DOHH2 (cell line): ENCODE measurements at regions not wholly inside any gene's neighbourhood (a gene's known extent, or its start where the extent isn't known, plus 50 kb on each side); places are given as distances from the start of the nearest gene placed in this dataset.

Source experiments
- H3F3A ChIP-seq: fragments of 200-600 bp; sonication (generic), shearing (Covaris generic); 2 replicates; pipeline ENCODE4 v1.6.0; 2016; ENCODE audit warnings: antibody characterized with exemption, mild to moderate bottlenecking; ENCODE audit not compliant: control insufficient read depth, insufficient read depth
- H3K27ac ChIP-seq: fragments of 200-600 bp; sonication (generic); 2 replicates; pipeline ENCODE4 v1.5.1; 2014; ENCODE audit warnings: low read depth, mild to moderate bottlenecking, low read length, moderate library complexity
- H3K27me3 ChIP-seq: fragments of 200-600 bp; sonication (generic); 2 replicates; pipeline ENCODE4 v1.6.1; 2014; ENCODE audit warnings: mild to moderate bottlenecking, low read length, mixed read lengths; ENCODE audit not compliant: control insufficient read depth
- H3K36me3 ChIP-seq: fragments of 200-600 bp; sonication (generic); 2 replicates; pipeline ENCODE4 v1.6.1; 2014; ENCODE audit warnings: mild to moderate bottlenecking, low read length, moderate library complexity, mixed read lengths; ENCODE audit not compliant: control insufficient read depth
- H3K4me1 ChIP-seq: fragments of 200-600 bp; sonication (generic); 2 replicates; pipeline ENCODE4 v1.6.1; 2014; ENCODE audit warnings: mild to moderate bottlenecking, low read length, mixed read lengths; ENCODE audit not compliant: control insufficient read depth
- H3K4me2 ChIP-seq: fragments of 200-600 bp; sonication (generic); 2 replicates; pipeline ENCODE4 v1.6.0; 2014; ENCODE audit warnings: mild to moderate bottlenecking, low read length, moderate library complexity
- H3K4me3 ChIP-seq: fragments of 200-600 bp; sonication (generic); 2 replicates; pipeline ENCODE4 v1.5.1; 2014; ENCODE audit warnings: mild to moderate bottlenecking, low read length, mixed read lengths
- H3K79me2 ChIP-seq: fragments of 200-600 bp; sonication (generic); 2 replicates; pipeline ENCODE4 v1.6.1; 2014; ENCODE audit warnings: mild to moderate bottlenecking, low read length, mixed read lengths; ENCODE audit not compliant: control insufficient read depth
- H3K9me2 ChIP-seq: fragments of 200-600 bp; sonication (generic); replicated peaks from 2 replicates; pipeline ENCODE4 v1.6.1; 2014; ENCODE audit warnings: mild to moderate bottlenecking, low read length, mixed read lengths; ENCODE audit not compliant: control insufficient read depth
- H3K9me3 ChIP-seq: fragments of 200-600 bp; sonication (generic); 2 replicates; pipeline ENCODE4 v1.6.1; 2014; ENCODE audit warnings: antibody characterized with exemption, low read length, mixed read lengths; ENCODE audit not compliant: control insufficient read depth, insufficient read depth
- H4K20me1 ChIP-seq: fragments of 200-600 bp; sonication (generic); 2 replicates; pipeline ENCODE4 v1.6.0; 2014; ENCODE audit warnings: low read depth, mild to moderate bottlenecking, antibody characterized with exemption, low read length, moderate library complexity; ENCODE audit not compliant: control insufficient read depth, insufficient read depth
- CTCF ChIP-seq: fragments of 200-600 bp; sonication (generic); IDR thresholded peaks from one replicate; pipeline ENCODE4 v1.5.1; 2014; ENCODE audit warnings: antibody characterized with exemption, mild to moderate bottlenecking, low read depth, low read length; ENCODE audit not compliant: poor library complexity, severe bottlenecking
- EZH2phosphoT487 ChIP-seq: fragments of 200-600 bp; sonication (generic); IDR thresholded peaks from 2 replicates; pipeline ENCODE4 v1.6.1; 2017; ENCODE audit warnings: borderline replicate concordance, mild to moderate bottlenecking, antibody characterized with exemption, low read length, moderate library complexity, mixed read lengths

DNA sequence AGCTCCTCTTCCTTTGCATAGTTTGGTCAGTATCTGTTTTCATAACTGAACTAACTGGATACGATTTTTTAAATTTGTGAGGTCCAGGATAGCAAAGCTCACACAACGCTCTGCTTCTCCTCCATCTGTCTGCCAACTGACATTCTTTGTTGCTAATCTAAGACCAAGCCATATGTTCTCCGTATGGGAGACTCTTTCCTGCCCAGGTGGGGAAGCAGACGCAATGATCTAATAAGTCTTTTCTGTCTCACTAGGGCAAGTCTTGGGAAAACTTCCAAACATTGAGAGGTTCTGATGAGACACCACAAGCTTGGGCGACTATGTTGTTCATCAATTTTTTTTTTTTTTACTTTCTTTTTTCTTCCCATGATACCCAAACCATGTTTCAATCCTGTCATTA lies 558.5 kb downstream of the EFNA5 start:
- no peaks in the 10 kb centered on the region for H4K20me1 ChIP-seq
- no peaks in the 10 kb centered on the region for H3K79me2 ChIP-seq
- H3K9me3 ChIP-seq: no peaks in the 10 kb centered on the region
- H3K27ac ChIP-seq: no peak overlapping the region
- no peaks in the 10 kb centered on the region for H3K9me2 ChIP-seq
- no peak overlapping the region for H3K4me2 ChIP-seq
- TF ChIP-seq EZH2phosphoT487 (no peak), CTCF (no peak)
- no peak overlapping the region for H3K4me3 ChIP-seq
- no peaks in the 10 kb centered on the region for H3K36me3 ChIP-seq
- no peaks in the 10 kb centered on the region for H3F3A ChIP-seq
- no peaks in the 10 kb centered on the region for H3K4me1 ChIP-seq
- H3K27me3 ChIP-seq: no peaks in the 10 kb centered on the region

DNA sequence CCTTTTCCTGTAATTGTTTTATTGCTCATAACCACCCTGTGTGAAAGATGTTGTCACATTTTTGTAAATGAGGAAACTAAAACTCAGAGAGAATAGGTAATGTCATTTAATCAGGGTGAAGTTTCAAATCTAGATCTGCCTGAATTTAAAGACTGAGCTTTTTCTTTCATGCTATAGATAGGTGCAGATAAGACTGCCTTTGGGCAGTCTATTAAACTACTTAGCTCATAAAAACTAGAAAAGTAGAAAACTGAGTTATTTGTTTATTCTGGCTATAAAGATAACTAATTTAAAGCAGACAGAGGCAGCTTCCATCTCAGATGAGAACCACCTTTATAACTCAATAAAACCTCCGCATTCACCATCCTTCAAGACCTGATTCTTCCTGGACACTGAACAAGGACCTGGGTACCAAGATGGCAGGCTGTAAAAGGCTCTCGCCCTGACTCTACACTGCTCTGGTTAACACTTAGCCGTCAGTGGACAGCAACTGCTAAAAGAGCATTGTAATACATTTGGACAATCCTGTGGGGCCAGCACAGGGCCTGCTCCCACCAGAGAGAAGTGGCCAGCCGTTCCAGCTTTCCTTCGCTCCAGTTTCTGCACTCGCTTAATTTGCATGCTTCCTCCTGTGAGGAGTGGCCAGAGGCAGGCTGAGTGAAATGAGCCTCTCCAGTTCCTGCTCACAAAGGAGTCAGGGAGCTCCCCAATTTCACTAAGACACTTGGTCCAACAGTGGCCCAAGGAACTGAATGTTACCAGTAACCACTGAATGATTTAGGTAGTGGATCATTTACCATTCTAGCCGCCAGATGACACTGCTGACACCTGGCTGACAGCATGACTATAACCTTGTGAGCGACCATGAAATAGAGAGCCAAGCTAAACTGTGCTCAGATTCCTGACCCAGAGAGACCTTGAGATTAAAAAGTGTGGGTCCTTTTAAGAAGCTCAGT lies 566.4 kb downstream of the EFNA5 start:
- H3K4me2 ChIP-seq: no peak overlapping the region
- no peaks in the 10 kb centered on the region for H4K20me1 ChIP-seq
- H3K4me3 ChIP-seq: no peak overlapping the region
- H3K27me3 ChIP-seq: no peaks in the 10 kb centered on the region
- H3K27ac ChIP-seq: no peak overlapping the region
- no peaks in the 10 kb centered on the region for H3F3A ChIP-seq
- no peaks in the 10 kb centered on the region for H3K79me2 ChIP-seq
- no peaks in the 10 kb centered on the region for H3K9me2 ChIP-seq
- no peaks in the 10 kb centered on the region for H3K4me1 ChIP-seq
- no peaks in the 10 kb centered on the region for H3K36me3 ChIP-seq
- H3K9me3 ChIP-seq: no peaks in the 10 kb centered on the region; the same call in 1 of the 2 replicates
- no peak for TF ChIP-seq EZH2phosphoT487
- TF ChIP-seq CTCF: no peak

- Histone ChIP-seq H3K4me1 (no peaks in the 10 kb centered on the region), H3K79me2 (no peaks in the 10 kb centered on the region), H3F3A (no peaks in the 10 kb centered on the region), H3K27me3 (no peaks in the 10 kb centered on the region), H3K36me3 (no peaks in the 10 kb centered on the region), H4K20me1 (no peaks in the 10 kb centered on the region), H3K4me3 (no peak overlapping the region), H3K9me2 (no peaks in the 10 kb centered on the region), H3K9me3 (no peaks in the 10 kb centered on the region; the same call in 1 of the 2 replicates), H3K4me2 (no peak overlapping the region), H3K27ac (no peak overlapping the region)
- TF ChIP-seq EZH2phosphoT487: no peak
- TF ChIP-seq CTCF: no peak
These were observed 567.2 kb downstream of the EFNA5 start for GRCh38 chr5:107103522-107103921.
